ENCODE measurements at regions not wholly inside any gene's neighbourhood (a gene's known extent, or its start where the extent isn't known, plus 50 kb on each side); places are given as distances from the start of the nearest gene placed in this dataset.

GRCh38 chr7:112594397-112594796 is 113.6 kb downstream of the LSMEM1 start:
- DNase-seq (ENCODE audit: low read depth in 3 of 3), result no peak

- no peak for DNase-seq (ENCODE audit: low read depth in 3 of 3)
These were observed 115.5 kb downstream of the LSMEM1 start for GRCh38 chr7:112596260-112596659.

GRCh38 chr7:112596981-112597380 is 116.2 kb downstream of the LSMEM1 start:
- no peak for DNase-seq (ENCODE audit: low read depth in 3 of 3)

GRCh38 chr7:112603673-112604072 is 122.9 kb downstream of the LSMEM1 start:
- DNase-seq (ENCODE audit: low read depth in 3 of 3), result no peak

GRCh38 chr7:112610636-112611035 is 129.8 kb downstream of the LSMEM1 start:
- no peak for DNase-seq (ENCODE audit: low read depth in 3 of 3)

DNA sequence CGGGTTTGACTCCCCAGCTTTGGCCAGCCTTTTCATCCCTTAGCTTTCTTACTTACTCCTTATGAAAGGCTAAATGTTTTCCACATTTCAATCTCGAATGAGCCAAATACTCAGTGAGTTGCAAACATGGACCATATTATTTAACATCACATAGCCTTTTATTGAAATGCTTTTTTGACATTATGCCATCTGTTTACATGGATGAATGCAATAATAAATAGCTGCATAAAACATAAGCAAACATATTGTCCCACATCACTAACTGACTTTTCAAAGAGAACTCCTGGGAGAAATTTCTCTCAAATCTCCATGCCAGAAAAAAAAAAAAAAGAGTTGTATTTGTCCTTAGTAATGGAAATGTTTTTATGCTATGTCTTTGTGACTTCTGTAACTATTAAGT is 134.9 kb downstream of the LSMEM1 start:
- no peak for DNase-seq (ENCODE audit: low read depth in 3 of 3)

DNA sequence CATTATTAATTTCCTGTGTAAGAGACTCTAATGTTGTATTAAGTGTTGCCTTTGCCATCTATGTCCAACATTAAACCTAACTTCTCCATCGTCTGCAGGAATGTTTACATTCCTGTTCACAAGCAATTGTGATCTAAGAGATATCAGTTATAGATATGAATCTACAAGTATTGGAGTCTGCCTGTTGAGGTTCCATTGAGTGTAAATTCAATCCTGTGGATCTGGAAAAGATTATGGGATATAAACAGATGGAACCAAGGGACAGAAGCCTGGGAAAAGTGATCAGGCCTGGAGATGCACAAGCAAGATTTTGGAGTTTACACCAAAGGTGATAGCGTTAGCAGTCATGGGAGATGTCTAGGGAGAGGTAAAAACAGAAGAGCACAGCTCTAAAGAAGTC is 135.5 kb downstream of the LSMEM1 start:
- no peak for DNase-seq (ENCODE audit: low read depth in 3 of 3)

DNA sequence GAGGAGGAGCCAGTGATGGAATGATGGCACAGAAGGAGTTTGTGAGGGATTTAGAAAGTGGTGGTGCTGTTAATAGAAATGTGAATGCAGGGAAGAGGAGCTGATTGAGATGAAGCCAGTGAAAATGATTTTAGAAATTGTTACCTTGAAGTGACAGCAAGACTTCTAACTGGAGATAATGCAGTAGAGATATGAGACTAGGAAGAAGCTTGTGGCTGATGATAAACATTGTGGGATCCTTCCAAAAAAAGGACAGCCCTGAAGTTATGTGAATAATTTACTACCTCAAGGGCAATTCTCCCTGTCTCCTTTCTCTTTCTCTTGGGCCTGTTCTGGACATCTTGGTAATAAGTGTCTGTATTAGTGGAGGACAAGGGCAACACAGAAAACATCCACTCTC is 138.6 kb downstream of the LSMEM1 start:
- no peak for DNase-seq (ENCODE audit: low read depth in 3 of 3)

GRCh38 chr7:112622159-112622715 is 141.4 kb downstream of the LSMEM1 start:
- no peak for DNase-seq (ENCODE audit: low read depth in 3 of 3)

- DNase-seq (ENCODE audit: low read depth in 3 of 3), result no peak
These were observed 143.6 kb downstream of the LSMEM1 start for GRCh38 chr7:112624416-112624815.

DNA sequence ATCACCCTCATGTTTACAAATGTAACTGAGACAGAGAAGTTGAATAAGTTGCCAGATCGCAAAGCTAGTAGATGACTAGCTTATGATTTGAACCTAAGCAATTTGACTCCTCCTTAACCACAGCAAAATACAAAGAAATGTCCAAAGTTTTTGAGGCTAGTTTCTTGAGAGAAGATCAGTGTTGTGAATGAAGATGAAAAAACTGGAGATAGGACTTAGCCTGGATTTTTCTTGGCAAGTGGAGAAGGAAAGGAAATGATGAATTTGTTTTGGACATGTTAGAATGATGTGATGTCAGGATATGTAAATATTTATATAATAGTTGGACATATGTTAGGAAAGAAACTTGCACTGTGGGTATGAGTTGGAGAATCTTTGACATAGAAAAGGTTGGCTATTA is 149.8 kb downstream of the LSMEM1 start:
- no peak for DNase-seq (ENCODE audit: low read depth in 3 of 3)

- DNase-seq (ENCODE audit: low read depth in 3 of 3), result no peak
These were observed 153.3 kb downstream of the LSMEM1 start for GRCh38 chr7:112634107-112634506.

- no peak for DNase-seq (ENCODE audit: low read depth in 3 of 3)
These were observed 154.5 kb downstream of the TMEM168 start for GRCh38 chr7:112635742-112636141.

GRCh38 chr7:112638675-112639400 is 151.4 kb downstream of the TMEM168 start:
- no peak for DNase-seq (ENCODE audit: low read depth in 3 of 3)

DNA sequence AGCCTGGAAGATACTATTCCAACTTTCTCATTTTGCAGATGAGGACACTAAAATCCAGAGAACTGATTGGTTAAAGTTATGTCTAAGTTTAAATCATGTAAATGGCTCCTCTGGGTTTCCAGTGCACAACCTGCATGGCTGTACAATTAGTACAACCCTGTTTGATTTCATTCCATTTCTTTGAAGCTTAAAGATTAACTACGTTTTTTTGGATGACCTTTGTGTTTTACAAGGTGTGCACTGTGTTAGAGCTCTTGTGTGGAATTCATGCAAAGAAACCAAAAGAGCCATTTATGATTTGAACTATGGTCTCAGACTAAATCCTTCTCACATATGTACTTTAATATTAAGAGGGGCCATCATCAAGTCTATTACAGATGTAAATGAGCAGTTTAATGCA is 149.5 kb downstream of the TMEM168 start:
- DNase-seq (ENCODE audit: low read depth in 3 of 3), result no peak

DNA sequence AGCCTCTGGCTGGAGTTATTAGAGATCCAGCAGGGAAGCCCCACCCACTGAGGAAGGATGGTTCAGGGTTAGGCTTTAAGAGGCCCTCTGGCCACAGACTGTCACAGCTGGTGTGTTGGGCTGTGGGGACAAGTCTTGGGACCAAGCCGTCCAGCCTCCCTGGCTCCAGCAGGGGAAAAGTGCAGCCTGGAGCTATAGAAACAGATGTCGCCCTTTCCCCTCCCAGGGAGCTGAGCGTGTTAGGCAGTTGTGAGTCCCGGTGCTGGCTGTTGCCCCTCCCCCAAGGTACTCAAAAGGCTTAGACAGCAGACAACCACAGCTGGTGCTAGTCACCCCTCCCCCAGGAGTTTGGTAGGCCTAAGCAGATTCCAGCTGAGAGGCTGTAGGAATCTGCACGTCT is 143.4 kb downstream of the TMEM168 start:
- no peak for DNase-seq (ENCODE audit: low read depth in 3 of 3)

GRCh38 chr7:112648781-112649180 is 141.4 kb downstream of the TMEM168 start:
- no peak for DNase-seq (ENCODE audit: low read depth in 3 of 3)

DNA sequence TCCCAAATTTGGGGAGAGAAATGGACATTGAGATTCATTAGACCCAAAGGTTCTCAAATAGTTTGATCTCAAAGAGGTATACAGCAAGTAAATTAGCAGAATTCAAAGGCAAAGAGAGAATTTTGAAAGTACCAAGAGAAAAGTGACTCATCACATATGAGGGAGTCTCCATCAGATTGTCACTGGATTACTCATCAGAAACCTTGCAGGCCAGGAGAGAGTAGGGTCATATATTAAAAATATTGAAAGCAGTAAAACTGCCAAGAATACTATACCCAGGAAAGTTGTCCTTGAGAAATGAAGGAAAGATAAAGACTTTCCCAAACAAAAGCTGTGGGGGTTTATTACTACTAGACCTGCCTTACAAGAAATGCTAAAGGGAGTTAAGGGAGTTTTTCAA is 140.6 kb downstream of the TMEM168 start:
- DNase-seq (ENCODE audit: low read depth in 3 of 3), result no peak

DNA sequence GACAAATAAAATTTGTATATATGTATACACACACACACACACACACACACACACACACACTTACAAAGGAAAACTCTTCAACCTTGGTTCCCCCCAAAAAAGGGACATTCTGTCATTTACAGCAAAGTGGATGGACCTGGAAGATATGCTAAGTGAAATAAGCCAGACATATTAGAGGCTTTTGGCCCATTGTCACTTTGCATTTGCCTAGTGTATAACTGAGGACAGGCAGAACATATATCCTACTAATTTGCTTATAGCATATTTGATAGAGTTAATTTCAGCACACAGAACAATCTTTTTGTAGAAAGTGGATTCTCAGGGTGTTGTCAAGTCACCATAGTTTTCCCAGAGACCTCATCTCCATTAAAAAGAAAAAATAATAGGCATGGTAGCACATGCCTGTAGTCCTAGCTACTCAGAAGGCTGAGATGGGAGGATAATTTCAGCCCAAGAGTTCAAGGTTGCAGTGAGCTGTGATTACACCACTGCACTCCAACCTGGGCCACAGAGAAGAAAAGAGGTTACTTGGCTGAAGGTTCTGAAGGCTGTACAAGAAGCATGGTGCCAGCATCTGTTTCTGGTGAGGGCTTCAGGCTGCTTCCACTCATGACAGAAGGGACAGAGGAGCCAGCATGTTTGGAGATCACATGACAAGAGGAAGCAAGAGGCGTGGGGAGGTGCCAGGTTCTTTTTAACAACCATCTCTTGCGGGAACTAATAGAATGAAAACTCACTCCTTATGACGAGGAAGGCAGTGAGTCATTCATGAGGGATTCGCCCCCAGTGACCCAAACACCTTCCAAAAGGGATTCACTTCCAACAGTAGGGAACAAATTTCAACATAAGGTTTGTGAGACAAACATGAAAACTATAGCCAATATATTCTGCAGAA is 135.6 kb downstream of the TMEM168 start:
- DNase-seq (ENCODE audit: low read depth in 3 of 3), result no peak

- DNase-seq (ENCODE audit: low read depth in 3 of 3), result no peak
These were observed 124.5 kb downstream of the TMEM168 start for GRCh38 chr7:112665709-112666108.

- no peak for DNase-seq (ENCODE audit: low read depth in 3 of 3)
These were observed 121.6 kb downstream of the TMEM168 start for GRCh38 chr7:112668561-112668960.

- DNase-seq (ENCODE audit: low read depth in 3 of 3), result no peak
These were observed 120.9 kb downstream of the TMEM168 start for GRCh38 chr7:112669306-112669705.

DNA sequence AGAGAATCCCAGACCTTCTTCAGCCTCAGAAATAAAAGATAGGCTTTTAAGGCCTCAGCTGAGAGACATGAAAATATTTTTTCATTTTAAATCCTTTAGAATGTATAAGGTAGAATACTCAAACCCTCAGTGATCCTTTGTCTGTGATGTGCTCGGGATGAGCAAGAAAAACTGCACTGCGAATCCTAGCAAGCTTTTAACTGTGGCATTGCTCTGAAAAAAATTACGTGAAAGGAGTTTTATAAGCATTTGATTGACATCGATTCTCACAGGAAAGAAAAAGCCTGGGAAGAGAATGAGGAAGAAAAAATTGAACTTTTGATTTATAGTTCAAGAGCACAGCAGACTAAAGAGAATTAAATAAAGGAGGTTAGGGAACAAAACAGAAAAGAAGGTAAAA is 120.0 kb downstream of the TMEM168 start:
- no peak for DNase-seq (ENCODE audit: low read depth in 3 of 3)
